Esophagus muscularis mucosa (tissue), 4 donors: ENCODE measurements at regions not wholly inside any gene's neighbourhood (a gene's known extent, or its start where the extent isn't known, plus 50 kb on each side); places are given as distances from the start of the nearest gene placed in this dataset.
"Not testable (repeated sequence)": the region's sequence is repeated elsewhere in the genome, so short reads cannot be mapped to it uniquely, and the experiment has no call there.

Source experiments
- CTCF ChIP-seq, 3 experiments: fragments of 200-600 bp in 2 of 3; fragments of 450-650 bp in 1 of 3; sonication (generic) in 2 of 3; IDR thresholded peaks; one replicate each; pipeline ENCODE4 v1.5.1; 2017 to 2019; ENCODE audit warnings: antibody characterized with exemption in 3 of 3, mild to moderate bottlenecking in 2 of 3, moderate library complexity in 1 of 3
- EP300 ChIP-seq: sonication (generic); formaldehyde crosslinking; IDR thresholded peaks from one replicate; pipeline ENCODE4 v1.6.1; 2017; ENCODE audit warnings: antibody characterized with exemption
- POLR2A ChIP-seq: fragments of 450-650 bp; IDR thresholded peaks from one replicate; pipeline ENCODE4 v1.6.1; 2017; ENCODE audit warnings: antibody characterized with exemption, moderate library complexity, mild to moderate bottlenecking, low read depth
- POLR2AphosphoS5 ChIP-seq, 2 donors: sonication (generic); formaldehyde crosslinking; IDR thresholded peaks; one replicate each; pipeline ENCODE4 v1.6.1; 2017; ENCODE audit warnings: antibody characterized with exemption in 2 of 2

- TF ChIP-seq CTCF (IDR thresholded peaks at IDR 0.05); EP300; POLR2A; POLR2AphosphoS5 (IDR thresholded peaks at IDR 0.05): not testable (repeated sequence)
These were observed 115.7 kb downstream of the MIAT start for GRCh38 chr22:26773054-26773453.
